CD4-positive, CD25-positive, alpha-beta regulatory T cell (primary cell): ENCODE measurements at regions not wholly inside any gene's neighbourhood (a gene's known extent, or its start where the extent isn't known, plus 50 kb on each side); places are given as distances from the start of the nearest gene placed in this dataset.

Experiments used
- ATAC-seq, 2 donors: fragments of 150-1000 bp; cut with Tn5 transposase; one replicate each; pipeline ENCODE4 v1.10.0; 2021; ENCODE audit warnings: low read depth in 2 of 2, moderate number of reproducible peaks in 2 of 2, moderate library complexity in 1 of 2
- DNase-seq, 3 donors: peaks; one replicate each; pipeline versions ENCODE4 v3.0.0 to v3.0.0-alpha.2; 2012 to 2022; ENCODE audit warnings: mixed read lengths in 1 of 3
- H3K27ac ChIP-seq: one replicate; pipeline ENCODE4 v1.7.0; 2013; ENCODE audit warnings: mild to moderate bottlenecking, low read length; ENCODE audit not compliant: insufficient read depth, poor library complexity, severe bottlenecking
- H3K27me3 ChIP-seq: one replicate; pipeline ENCODE4 v1.7.0; 2013; ENCODE audit warnings: low read length; ENCODE audit not compliant: control insufficient read depth, insufficient read depth
- H3K36me3 ChIP-seq: one replicate; pipeline ENCODE4 v1.7.0; 2013; ENCODE audit warnings: mild to moderate bottlenecking, low read length, moderate library complexity; ENCODE audit not compliant: control insufficient read depth, insufficient read depth
- H3K4me1 ChIP-seq: 2 replicates; pipeline ENCODE4 v1.7.0; 2013; ENCODE audit warnings: mild to moderate bottlenecking, low read length; ENCODE audit not compliant: insufficient read depth, control insufficient read depth, poor library complexity, severe bottlenecking
- H3K4me3 ChIP-seq: one replicate; pipeline ENCODE4 v1.7.0; 2013; ENCODE audit warnings: low read depth, mild to moderate bottlenecking, low read length, moderate library complexity
- H3K9me3 ChIP-seq, 2 experiments: 1 replicate in 1 of 2; 2 replicates in 1 of 2; pipeline ENCODE4 v1.7.0; 2013; ENCODE audit warnings: low read length in 2 of 2, mild to moderate bottlenecking in 1 of 2, moderate library complexity in 1 of 2; ENCODE audit not compliant: control insufficient read depth in 2 of 2
- H3K27ac Mint-ChIP-seq, 3 donors: one replicate each; pipeline ENCODE4 v1.8.0; 2020 to 2022; ENCODE audit warnings: mild to moderate bottlenecking in 3 of 3, mixed read lengths in 3 of 3, moderate library complexity in 2 of 3
- H3K27me3 Mint-ChIP-seq: one replicate; pipeline ENCODE4 v1.8.0; 2022; ENCODE audit warnings: mild to moderate bottlenecking, mixed read lengths
- H3K36me3 Mint-ChIP-seq: one replicate; pipeline ENCODE4 v1.8.0; 2020; ENCODE audit warnings: mixed read lengths
- H3K4me1 Mint-ChIP-seq, 4 donors: one replicate each; pipeline ENCODE4 v1.8.0; 2020 to 2022; ENCODE audit warnings: mixed read lengths in 4 of 4, mild to moderate bottlenecking in 1 of 4
- H3K4me3 Mint-ChIP-seq, 4 donors: one replicate each; pipeline ENCODE4 v1.8.0; 2020 to 2022; ENCODE audit warnings: mild to moderate bottlenecking in 4 of 4, mixed read lengths in 4 of 4, moderate library complexity in 3 of 4
- H3K9me3 Mint-ChIP-seq, 7 donors: one replicate each; pipeline ENCODE4 v1.8.0; 2020 to 2022; ENCODE audit warnings: mixed read lengths in 7 of 7, mild to moderate bottlenecking in 3 of 7, moderate library complexity in 2 of 7

DNA sequence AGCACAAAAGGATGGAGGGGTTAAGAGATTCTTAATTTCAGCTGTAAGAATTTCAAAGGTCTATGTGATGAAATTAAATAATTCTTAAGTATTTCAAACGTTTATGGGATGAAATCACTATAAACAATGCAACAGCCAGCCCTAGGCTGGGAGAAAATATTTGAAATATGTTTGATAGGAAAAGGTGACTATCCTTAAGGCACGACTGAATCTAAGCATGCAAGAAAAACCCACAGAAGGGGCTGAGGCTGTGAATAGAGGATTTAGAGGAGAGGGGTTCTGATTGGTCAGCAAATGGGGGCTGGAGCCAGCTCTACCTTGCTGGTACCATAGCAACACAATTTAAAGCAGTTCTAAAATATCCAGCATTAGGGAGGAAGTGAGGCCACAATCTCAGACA is 220.8 kb upstream of the ATP10A start:
- no peaks in the 10 kb centered on the region for H3K36me3 ChIP-seq
- H3K9me3 Mint-ChIP-seq, result peaks cover 0 to 3% (median 0%) of the 10 kb centered on the region in 7 donors
- H3K4me3 ChIP-seq, result no peak overlapping the region
- H3K27me3 Mint-ChIP-seq, result no peaks in the 10 kb centered on the region
- no peak overlapping the region for H3K27ac ChIP-seq
- no peaks in the 10 kb centered on the region for H3K27me3 ChIP-seq
- H3K4me3 Mint-ChIP-seq, result no peak overlapping the region
- peak overlapping the region in 1 of 3 donors; percentile 96 for H3K27ac Mint-ChIP-seq
- no peaks in the 10 kb centered on the region for H3K9me3 ChIP-seq
- DNase-seq, result no peak
- H3K36me3 Mint-ChIP-seq, result no peaks in the 10 kb centered on the region
- peaks cover 5% of the 10 kb centered on the region for H3K4me1 ChIP-seq
- ATAC-seq, result no peak
- H3K4me1 Mint-ChIP-seq, result peaks cover 9 to 40% (median 16%) of the 10 kb centered on the region in 4 donors

DNA sequence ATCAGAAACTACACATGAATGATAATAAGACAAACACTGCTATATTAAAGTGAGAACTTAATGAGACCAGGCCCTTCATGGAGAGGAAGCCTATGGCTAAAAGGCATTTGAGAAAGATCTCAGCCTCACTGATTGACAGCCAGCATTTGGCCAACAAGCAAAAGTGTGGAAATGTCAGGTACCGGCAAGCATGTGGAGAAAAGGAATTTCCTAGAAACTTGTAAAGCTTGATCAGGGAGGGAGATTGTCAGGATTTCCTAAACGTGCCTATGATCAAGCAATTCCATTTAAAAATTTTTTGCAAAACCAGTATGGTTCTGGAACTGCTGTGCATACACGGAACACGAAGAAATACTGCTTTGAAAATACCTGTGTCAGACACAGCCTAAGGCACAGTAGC is 220.3 kb upstream of the ATP10A start:
- Mint-ChIP-seq H3K27me3 (no peaks in the 10 kb centered on the region), H3K27ac (peak overlapping the region in 2 of 3 donors; percentile 92 to 96), H3K4me3 (peak overlapping the region in 3 of 4 donors; percentile 89 to 92 (median 89)), H3K9me3 (peaks cover 0 to 4% (median 0%) of the 10 kb centered on the region in 7 donors), H3K36me3 (no peaks in the 10 kb centered on the region), H3K4me1 (peaks cover 9 to 40% (median 18%) of the 10 kb centered on the region in 4 donors)
- H3K4me1 ChIP-seq, result peaks cover 5% of the 10 kb centered on the region
- no peaks in the 10 kb centered on the region for H3K36me3 ChIP-seq
- no peaks in the 10 kb centered on the region for H3K27me3 ChIP-seq
- DNase-seq, result no peak
- no peak overlapping the region for H3K27ac ChIP-seq
- no peaks in the 10 kb centered on the region for H3K9me3 ChIP-seq
- no peak overlapping the region for H3K4me3 ChIP-seq
- no peak for ATAC-seq

DNA sequence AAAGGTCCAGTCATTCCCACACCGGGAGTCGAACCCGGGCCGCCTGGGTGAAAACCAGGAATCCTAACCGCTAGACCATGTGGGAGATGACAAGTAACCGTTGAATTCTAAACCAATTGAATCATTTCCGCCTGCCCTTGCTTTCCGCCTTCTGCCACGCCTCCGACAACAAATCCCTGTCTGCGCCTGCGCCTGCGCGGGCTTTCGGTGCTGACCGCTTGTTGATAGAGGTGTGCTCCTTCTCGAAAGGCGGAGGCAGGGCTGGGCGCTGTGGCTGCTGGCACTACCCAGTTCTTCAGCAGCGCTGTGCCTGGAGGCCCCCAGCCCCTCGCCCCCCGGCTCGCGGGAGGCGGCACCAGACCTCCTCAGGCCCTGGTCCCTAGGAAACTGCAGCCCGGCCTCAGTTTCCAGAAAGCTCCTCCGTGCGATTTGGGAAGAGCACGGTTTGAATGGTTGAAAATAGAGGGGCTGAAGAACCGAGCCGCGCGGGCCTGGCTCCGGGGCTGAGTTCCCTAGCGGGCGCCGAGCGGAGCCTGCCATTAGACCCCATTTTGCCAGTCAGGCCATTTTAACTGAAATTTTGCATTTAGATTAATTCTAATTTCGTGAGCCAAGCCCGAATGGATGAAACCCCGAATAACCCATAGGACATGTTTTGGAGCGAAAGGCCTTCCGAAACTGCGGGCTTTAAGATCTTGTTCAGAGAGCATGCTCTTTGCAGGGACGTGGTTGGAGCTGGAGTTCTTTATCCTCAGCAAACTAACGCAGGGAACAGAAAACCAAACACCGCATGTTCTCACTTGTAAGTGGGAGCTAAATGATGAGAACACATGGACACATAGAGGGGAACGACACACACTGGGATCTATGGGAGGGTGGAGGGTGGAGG is 219.3 kb upstream of the ATP10A start:
- Histone ChIP-seq H3K4me1 (peaks cover 5% of the 10 kb centered on the region), H3K4me3 (peak overlapping the region; percentile 78), H3K36me3 (no peaks in the 10 kb centered on the region), H3K27ac (peak overlapping the region; percentile 72), H3K9me3 (no peaks in the 10 kb centered on the region), H3K27me3 (no peaks in the 10 kb centered on the region)
- Mint-ChIP-seq H3K27ac (peak overlapping the region; percentile 92 to 100 (median 96)), H3K4me3 (peak overlapping the region; percentile 59 to 92 (median 89)), H3K27me3 (no peaks in the 10 kb centered on the region), H3K9me3 (peaks cover 0 to 4% (median 0%) of the 10 kb centered on the region in 7 donors), H3K36me3 (no peaks in the 10 kb centered on the region), H3K4me1 (peaks cover 9 to 45% (median 18%) of the 10 kb centered on the region in 4 donors)
- DNase-seq, result peak; percentile 85 to 96 (median 93)
- peak; percentile 90 to 95 for ATAC-seq

DNA sequence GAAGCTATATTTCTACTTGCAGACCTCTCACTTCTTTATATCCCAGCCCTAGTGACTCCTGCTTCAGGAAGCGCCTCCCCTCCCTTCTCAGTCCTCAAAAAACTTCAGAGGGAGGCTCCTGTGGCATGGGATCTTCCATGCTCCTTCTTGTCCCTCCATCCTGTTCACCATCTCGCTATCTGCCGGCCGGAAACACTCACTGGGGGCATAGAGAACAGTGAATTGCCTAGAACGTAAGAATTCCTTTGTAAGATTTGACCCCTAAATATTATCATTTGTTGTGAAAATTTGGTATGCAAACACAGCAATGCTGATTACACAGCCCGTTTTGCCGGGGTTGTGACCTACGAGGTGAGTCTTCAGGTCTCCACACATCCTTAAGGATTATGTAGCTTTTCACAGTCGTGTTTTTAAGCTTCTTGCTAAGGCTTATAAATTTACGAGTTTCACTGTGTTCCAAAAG is 218.7 kb upstream of the ATP10A start:
- Histone ChIP-seq H3K27ac (peak overlapping the region; percentile 72), H3K4me3 (peak overlapping the region; percentile 78), H3K9me3 (no peaks in the 10 kb centered on the region), H3K36me3 (no peaks in the 10 kb centered on the region), H3K4me1 (peaks cover 5% of the 10 kb centered on the region), H3K27me3 (no peaks in the 10 kb centered on the region)
- no peaks in the 10 kb centered on the region for H3K36me3 Mint-ChIP-seq
- peak overlapping the region; percentile 59 to 92 (median 89) for H3K4me3 Mint-ChIP-seq
- peak in 1 of 2 donors; percentile 18 for ATAC-seq
- H3K4me1 Mint-ChIP-seq, result peaks cover 9 to 45% (median 18%) of the 10 kb centered on the region in 4 donors
- DNase-seq, result no peak
- peaks cover 0 to 4% (median 0%) of the 10 kb centered on the region in 7 donors for H3K9me3 Mint-ChIP-seq
- H3K27me3 Mint-ChIP-seq, result no peaks in the 10 kb centered on the region
- peak overlapping the region; percentile 92 to 100 (median 96) for H3K27ac Mint-ChIP-seq

DNA sequence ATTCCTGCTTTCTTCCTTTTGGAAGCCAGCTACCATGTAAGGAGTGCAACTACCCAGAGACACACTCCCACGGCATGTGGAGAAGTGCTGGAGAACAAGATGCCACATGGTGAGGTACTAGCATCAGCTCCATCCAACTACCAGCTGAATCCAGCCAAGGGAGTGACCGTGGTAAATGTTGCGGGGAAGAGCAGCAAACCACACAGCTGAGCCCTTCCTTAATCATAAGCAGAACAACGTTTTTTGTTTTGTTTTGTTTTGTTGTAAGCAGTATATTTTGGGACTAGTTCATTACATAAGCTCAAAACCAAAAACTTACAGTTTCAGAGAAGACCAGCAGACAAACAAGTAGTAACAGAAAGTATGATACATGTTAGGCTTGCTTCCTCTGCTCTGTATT is 212.6 kb upstream of the ATP10A start:
- Mint-ChIP-seq H3K4me1 (peaks cover 0 to 29% (median 8%) of the 10 kb centered on the region in 4 donors), H3K27ac (no peak overlapping the region), H3K9me3 (peaks cover 0 to 7% (median 0%) of the 10 kb centered on the region in 7 donors), H3K27me3 (no peaks in the 10 kb centered on the region), H3K36me3 (no peaks in the 10 kb centered on the region), H3K4me3 (no peak overlapping the region)
- no peaks in the 10 kb centered on the region for H3K36me3 ChIP-seq
- peaks cover 4% of the 10 kb centered on the region for H3K27me3 ChIP-seq
- no peak for ATAC-seq
- no peaks in the 10 kb centered on the region for H3K4me1 ChIP-seq
- DNase-seq, result no peak
- no peaks in the 10 kb centered on the region for H3K9me3 ChIP-seq
- H3K4me3 ChIP-seq, result no peak overlapping the region
- no peak overlapping the region for H3K27ac ChIP-seq

DNA sequence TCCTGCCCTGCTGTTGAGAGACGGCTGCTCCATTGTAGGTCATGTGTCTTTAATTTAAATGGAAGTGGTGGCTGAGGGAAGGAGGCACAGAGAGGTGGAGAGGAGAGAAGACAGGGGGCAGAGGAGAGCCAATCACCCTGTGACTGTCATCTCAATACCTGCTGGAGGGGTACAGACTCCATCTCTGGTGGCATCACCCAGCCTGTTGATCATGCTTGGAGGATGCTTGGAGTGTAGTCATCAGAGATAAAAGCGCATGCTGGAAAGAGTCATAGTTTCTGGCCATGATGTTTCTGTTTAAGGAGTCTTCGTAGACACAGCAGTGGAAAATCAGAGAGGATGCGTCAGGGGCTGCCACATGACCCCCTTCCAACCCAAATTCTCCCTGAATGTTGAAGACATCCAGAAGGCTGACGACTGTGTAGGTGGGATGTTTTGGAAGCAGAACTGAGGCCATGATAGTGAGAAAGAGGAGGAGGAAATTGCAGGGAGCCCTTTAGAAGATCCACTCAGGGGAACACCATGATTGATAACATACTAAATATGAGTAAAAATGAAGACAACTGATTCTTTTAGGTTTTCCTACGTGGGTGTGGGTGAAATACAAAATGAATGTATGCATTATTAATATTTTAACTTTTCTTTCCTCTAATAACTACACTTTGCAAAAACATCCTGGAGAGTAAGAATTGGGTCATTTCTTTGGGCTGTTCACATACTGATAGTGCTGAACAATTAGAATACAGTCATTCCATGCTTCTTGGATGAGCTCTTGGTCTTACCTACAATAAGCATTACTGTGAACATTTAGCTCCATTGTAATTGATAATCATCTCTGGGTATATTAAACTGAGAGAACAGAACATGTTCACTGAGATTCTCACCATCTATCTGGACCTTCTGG is 210.6 kb upstream of the ATP10A start:
- H3K9me3 ChIP-seq, result no peaks in the 10 kb centered on the region
- H3K27ac ChIP-seq, result no peak overlapping the region
- Mint-ChIP-seq H3K36me3 (no peaks in the 10 kb centered on the region), H3K27me3 (no peaks in the 10 kb centered on the region), H3K4me3 (no peak overlapping the region), H3K27ac (peak overlapping the region in 1 of 3 donors; percentile 59), H3K4me1 (peaks cover 0 to 13% (median 1%) of the 10 kb centered on the region in 4 donors), H3K9me3 (peaks cover 0 to 7% (median 0%) of the 10 kb centered on the region in 7 donors)
- DNase-seq (no peak), ATAC-seq (no peak)
- no peaks in the 10 kb centered on the region for H3K36me3 ChIP-seq
- H3K27me3 ChIP-seq, result peaks cover 4% of the 10 kb centered on the region
- no peak overlapping the region for H3K4me3 ChIP-seq
- H3K4me1 ChIP-seq, result no peaks in the 10 kb centered on the region

DNA sequence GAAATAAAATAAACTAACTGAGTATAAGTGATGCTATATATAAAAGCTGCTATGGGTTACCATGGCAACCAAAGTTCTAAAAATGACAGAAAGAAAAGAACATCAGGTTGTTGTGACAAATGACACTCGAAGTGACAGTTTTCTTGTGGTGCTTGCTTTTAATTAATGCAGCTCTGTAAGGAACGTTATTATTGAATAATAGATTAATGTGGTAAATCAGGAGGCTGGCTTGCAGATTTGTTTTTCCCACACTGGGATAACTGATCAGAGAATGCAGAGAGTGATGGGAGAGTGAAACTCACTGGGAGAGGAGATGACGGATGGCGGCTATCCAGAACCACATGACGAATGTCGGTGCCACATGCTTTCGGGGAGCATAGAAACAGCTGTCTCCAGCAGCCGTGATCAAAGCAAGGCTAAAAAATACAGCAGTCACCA is 207.0 kb upstream of the ATP10A start:
- H3K4me1 Mint-ChIP-seq, result peaks cover 0 to 3% (median 0%) of the 10 kb centered on the region in 4 donors
- ATAC-seq, result no peak
- DNase-seq, result no peak
- Histone ChIP-seq H3K9me3 (no peaks in the 10 kb centered on the region), H3K27ac (no peak overlapping the region), H3K4me1 (no peaks in the 10 kb centered on the region), H3K27me3 (peaks cover 4% of the 10 kb centered on the region), H3K4me3 (no peak overlapping the region), H3K36me3 (no peaks in the 10 kb centered on the region)
- peaks cover 0 to 6% (median 0%) of the 10 kb centered on the region in 7 donors for H3K9me3 Mint-ChIP-seq
- H3K27me3 Mint-ChIP-seq, result no peaks in the 10 kb centered on the region
- H3K36me3 Mint-ChIP-seq, result no peaks in the 10 kb centered on the region
- no peak overlapping the region for H3K4me3 Mint-ChIP-seq
- no peak overlapping the region for H3K27ac Mint-ChIP-seq
